ENCODE measurements at regions not wholly inside any gene's neighbourhood (a gene's known extent, or its start where the extent isn't known, plus 50 kb on each side); places are given as distances from the start of the nearest gene placed in this dataset.

DNA sequence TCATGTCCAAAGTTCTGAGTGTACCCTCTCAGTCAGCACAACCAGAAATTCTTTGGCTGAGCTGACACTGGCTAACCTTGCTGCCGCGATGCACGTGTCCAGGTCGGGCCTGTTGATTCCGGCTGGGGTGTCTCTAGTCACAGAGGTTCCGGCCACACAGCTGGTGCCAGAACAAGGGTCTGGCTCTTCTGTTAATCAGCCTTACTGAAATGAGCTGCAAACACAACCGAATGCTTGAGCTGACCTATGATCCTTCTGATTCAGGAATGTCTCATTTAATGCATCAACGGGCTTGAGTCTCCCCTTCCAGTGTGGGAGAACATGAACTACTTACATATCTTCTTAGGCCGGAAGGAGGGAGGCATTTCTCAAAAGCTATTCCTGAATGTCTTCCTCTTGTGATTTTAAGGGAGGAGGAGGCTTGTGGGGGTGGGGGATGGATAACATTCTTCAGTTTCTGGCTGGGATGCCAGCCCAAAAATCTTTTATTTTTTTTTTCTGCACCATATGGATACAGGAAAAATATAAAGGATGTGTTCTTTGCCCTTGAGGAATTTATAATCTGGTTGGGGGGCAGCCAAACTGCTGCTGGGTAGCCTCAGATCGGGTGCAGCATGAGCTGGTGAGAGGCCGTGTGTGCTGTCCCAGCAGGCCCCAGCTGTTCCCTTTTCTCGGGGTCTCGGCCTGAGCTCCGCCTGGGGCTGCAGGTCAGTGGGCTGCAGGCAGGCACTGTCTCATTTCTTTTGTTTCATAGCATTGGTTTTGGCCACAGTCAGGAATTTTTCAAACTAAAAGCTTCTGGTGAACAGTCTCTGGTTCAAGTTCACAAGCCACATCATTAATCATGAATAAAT is 319.1 kb upstream of the TBL1XR1 start:
- DNase-seq: no peak

DNA sequence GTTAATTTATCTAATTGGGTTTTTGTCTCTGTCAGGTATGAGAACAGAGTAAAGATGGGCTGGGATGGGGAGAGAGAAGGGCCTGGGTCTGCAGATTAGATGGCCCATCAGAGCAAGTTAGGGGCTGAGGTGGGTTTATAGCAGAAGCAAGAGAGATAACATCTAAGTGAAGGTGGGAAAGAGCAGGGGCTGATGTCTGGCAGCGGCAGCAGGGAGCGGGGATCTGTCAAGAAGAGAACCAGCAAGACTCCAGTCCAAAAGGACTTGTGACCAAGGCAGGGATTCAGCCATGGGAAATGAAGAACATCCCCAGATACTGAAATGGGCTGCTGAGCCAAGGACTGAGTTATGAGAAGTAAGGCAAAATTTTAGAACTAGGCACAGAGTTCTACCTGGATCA is 320.6 kb upstream of the TBL1XR1 start:
- no peak for DNase-seq

DNA sequence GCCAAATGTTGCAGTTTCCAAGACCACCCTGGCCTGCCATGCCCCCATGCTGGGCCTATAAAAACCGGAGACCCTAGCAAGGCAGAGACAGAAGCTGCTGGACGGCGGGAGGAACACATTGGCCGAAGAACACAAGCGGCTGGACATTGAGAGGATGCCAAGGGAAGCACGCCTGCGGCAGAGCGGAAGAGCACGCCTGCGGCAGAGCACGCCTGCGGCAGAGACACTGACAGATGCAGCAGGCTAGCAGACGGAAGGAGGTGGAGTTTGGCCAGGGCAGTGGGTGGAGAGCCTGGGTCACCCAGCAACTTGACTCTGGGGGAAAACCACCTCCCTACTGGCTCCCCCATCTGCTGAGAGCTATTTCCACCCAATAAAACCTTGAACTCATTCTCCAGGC is 322.3 kb upstream of the TBL1XR1 start:
- no peak for DNase-seq

DNA sequence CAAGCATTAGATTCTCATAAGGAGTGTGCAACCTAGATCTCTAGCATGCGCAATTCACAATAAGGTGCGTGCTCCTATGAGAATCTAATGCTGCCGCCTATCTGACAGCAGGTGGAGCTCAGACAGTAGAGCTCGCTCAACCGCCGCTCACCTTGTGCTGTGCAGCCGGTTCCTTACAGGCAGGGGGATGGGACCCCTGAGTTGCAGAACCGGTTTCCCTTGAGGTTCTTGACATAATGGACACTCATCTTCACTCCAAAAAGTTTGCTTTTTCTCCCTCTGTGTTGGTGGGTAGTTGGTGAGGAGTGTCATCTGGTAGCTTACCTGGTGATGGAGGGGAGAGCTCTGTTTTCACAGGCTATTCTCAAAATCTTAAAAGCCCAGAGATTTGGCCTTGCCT is 324.0 kb upstream of the TBL1XR1 start:
- no peak for DNase-seq

DNA sequence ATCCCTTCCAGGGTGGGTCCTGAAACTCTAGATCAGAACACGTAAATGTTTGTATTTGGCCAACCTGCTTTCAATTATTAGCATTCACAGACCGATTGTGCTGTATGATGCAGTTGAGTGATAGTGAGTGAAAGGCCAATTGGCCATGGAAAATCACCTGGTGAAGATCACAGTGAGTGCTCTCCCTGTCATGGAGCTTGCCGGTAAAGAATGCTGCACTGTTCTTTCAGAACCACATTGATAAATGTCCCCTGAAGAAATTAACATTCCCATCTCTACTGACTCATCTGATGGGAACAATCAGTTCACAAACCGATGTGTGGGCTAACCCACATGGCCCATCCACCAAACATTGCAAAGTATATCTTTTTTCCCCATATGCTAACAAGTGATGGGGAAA is 324.8 kb upstream of the TBL1XR1 start:
- DNase-seq: no peak

DNA sequence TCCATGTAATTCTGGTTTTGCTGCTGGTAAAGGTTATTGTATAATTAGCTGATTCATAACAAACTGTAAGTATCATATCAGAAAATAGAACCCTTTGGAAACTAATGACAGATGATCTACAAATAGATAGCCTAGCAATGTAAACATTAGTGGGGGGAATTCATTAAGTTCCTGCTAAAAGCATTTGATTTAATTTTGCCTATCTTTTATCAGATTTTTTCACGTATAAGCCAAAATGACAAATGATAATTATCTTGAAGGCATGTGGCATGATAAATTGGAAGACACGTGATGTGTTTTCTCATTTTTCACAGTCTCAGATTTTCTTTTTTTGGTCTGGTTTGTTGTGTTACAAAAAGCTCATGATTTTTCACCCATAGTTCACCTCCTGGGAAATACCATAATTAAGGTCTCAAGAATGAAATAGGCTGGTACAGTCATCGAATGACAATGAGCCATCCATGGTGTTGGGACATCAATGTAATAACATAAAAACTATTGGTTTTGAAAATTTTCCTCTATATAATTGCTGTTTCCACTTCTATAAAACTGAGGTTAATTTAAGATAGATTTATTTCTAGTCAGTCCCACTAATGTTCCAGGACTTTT is 325.9 kb upstream of the TBL1XR1 start:
- no peak for DNase-seq

DNA sequence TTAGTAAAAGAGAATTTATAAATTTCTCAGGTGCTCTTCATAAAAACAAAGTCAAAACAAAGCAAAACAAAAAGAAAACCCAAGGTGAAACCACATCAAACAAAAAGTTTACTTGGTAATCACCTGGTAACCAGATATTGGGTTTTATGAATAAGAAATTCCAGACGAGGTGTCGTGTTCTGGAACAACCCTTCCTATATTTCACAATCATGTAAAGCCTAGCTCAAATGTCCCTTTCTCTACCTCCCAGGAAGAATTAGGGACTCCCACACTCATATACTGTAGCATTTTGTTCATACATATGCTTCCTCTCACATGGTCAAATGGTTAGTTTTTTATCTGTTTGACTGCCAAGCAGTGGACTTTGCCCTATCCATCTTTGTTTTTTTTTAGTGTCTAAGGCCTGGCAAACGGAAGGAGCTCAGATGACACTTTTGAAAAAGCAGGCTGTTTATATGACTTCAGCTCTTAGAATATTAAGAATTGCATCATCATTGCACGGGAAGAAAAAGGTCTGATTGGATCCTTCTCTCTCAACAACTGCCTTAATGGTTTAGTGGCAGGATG is 326.7 kb upstream of the TBL1XR1 start:
- no peak for DNase-seq

DNA sequence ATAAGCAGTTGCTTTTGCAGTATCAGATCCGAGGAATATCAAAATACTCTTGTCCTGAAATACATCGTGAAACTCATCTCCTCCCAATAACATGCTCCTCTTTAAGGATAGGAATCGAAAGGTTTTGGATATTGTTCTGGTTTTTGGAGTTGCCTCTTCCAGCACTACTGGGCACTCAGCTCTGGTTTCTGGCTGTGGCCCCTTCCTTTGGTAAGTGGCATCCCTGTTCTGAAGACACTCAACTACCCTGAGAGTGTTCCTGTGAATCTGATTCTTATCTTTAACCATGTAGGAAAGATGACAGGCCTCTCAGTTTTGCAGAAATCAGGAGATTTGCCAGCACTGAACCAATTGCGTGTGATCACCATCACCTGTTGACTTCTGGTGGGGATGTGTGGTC is 327.5 kb upstream of the TBL1XR1 start:
- no peak for DNase-seq

DNA sequence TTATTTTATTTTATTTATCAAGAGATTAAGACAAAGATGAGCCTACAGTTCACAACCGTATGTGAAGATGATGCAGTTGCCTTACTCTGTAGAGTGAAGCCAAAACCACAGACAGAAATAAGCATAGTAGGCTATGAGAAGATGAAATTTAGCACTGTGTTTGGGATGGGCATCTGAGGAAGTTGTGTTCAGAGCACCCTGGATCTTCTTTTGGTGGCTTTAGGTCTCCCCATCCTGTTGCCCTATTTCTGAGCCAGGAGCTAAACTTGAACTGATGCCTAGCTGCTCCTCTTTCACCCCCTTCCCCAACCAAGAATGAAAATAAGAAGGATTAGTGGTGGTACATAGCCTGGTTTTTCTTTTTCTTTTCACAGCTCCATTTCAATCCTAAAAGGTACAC is 328.1 kb upstream of the TBL1XR1 start:
- DNase-seq: no peak

DNA sequence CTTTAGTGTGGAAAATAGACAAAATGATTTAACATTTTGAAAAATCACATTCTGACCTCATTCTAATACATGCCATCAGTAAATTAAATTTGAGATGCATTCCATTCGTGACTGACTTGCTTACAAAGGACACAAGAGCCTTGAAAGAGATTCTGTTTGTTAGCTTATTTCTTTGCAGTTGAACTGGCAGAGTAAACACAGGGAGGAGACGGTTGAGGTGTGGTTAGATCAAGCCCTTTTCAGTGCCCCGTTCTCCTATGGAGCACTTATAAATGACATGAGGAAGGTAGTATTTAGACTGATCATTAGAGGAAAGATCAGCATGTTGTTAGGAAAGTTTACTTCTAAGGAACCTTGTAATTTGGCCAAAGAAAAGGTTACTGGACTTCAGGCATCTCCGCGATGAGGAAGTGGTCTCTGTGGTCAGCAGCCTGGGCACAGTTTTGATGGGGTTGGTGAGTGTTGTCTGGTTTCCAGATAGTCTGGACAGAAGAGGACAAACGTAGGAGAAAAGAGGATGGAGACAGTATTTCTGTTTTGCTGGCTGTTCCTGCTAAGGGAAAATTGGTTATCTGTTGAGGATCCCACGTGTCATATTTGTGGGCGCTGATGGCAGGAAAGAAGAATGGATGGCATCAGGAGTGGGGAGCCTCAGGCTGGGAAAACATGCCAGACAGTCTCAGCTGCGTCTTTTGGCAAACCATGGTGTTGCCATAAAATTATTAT is 328.9 kb upstream of the TBL1XR1 start:
- no peak for DNase-seq

DNA sequence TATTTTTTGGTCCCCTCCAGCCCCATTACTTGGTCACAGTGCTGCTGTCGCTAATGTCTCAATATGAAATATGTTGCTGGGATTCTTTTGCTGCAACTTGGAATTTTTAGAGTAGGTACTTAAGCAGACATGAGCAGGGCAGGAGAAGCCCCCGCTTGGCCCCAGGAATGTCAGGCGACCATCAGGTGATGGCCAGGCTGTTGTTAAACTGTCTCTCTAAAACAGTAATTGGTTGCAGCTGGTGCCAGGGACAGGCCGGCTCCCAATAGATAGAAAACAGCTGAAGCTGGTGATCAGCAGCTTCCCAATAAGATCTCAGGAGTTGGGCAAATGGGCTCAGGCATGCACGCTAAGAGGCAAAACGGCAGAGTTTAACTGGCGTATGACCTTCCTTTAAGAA is 329.9 kb upstream of the TBL1XR1 start:
- no peak for DNase-seq

DNA sequence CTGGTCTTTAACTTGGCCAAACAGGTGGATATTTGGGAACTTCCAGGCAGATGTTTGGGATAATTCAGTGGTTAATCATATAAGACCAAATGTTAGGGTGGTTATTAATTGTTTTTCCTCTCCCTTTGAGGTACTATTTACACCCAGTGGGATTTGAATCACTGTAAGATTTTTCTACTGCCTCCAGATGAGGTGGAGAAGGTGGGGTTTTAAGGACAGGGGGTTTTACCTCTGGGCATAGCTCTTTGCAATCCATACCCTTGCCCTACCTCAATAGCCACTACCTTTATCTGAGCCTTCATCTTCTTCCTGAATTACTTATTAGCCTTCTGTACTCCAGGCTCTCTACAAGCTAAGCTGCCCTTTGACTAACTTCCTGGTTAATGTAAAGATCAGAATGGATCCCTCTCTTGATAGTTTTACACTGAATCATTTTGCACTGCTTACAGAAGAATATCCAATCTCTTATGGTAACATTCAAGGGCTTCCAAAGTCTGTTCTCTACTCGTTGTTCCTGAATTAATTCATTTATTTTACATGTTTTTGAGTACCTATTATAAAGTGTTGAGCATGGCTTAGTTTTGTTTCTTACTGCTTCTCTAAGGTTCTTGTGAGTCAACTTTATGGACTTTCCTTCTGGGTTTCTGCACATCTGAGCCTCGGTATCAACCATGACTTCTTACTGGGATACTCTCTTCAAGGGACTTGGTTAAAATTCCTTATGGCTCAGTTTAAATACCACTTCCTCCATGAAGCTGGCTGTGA is 331.2 kb upstream of the TBL1XR1 start:
- DNase-seq: no peak

DNA sequence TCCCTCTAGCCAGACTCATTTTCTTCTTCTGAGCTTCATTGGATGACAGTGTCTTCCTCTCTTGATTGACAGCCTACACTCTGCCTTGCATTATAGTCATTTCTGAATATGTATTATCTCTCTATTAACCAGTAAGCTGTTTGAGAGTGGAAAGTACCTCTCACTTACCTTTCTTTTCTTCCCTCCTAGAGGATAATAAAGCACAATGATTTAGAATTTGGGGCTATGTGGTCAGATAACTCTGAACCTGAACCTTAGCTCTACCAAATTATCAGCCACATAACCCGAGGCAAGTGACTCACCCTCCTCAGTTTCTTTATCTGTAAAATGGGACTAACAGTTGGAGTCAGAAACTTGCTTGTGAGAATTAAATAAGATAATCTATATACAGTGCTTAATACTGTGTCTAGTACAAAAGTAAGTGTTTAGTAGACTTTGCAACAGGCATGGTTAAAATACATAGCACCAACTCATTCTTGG is 331.8 kb upstream of the TBL1XR1 start:
- no peak for DNase-seq

DNA sequence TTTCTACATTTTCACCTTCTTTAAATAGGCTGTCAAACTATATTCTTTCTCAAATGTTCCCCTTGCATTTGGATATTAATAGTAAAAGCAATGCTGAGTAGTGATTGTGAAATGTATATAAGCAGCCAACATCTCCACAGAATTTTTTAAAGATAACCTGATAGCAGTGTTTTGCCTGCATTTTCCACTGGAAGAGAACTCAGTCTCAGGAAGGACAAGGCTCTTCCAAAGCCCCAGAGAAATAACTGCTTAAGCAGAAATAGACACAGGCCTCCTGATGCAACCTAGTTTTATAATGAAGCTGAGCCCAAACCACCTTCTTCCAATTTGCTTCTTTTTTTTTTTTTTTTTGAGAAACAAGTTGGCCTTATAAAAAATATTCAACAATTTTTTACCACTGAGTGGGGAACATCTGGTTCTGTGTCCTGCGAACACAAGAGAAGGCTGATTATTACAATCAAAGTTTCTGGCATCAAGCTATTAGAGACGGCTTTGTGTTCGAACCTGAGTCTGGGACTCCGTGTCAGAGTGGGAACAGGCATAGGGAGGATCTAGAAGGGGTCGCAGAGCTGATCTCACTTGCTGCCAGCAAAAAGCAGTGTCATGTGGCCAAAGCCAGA is 332.5 kb upstream of the TBL1XR1 start:
- DNase-seq: no peak

DNA sequence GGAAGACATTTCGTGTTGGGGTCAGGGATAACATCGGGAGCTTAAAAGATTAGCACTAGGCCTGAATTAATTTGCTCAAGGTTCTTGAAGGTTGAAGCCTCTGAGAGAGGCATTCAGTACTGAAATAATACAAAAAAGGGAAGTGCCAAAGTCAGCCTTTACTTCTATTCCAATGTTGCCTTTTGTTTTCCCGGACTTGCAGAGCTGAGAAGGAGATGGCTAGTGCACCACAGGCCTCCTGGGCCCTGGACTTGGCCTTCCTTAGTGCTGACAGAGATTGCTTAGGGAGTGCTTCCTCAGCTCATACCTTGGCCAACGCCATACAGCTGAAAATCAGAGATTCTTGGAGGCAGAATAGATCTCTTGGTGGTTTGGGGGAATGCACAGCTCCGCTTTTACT is 333.6 kb upstream of the TBL1XR1 start:
- no peak for DNase-seq

DNA sequence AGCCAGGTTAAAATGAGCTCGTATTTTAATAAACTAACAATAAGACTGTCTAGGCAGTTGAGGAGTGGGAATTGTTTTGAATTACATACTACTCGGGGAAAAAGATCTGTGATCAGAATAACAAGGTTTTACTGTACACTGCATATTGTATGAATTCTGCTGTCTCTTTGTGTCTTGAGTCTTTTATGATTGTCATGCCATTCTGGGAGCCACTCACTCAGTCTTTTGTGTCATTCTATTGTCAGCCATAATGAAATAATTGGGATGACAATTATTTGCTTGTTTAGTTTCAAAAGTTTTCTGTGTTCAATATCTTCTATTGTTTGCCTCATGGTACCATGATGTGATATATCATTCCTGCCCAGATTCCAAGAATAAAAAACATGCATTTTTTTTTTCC is 339.6 kb upstream of the TBL1XR1 start:
- DNase-seq: no peak

DNA sequence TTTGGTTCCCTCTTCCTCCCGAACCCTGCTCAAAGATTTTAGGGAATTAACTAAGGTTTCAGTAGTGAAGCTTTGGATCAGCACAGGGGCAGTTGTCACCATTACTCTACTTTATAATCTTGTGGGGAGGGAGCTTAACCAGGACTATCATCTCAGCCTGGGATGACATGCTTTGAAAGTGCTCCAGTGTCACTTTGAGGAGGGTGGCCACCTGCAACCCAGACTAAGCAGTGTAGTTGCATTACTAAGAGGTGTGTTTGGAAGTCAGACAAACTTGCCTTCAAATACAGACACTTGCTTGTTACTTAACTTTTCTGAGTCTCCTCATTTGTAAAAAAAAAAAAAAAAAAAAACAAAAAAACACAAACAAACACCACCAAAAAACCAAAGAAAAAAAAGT is 340.3 kb upstream of the TBL1XR1 start:
- DNase-seq: no peak

DNA sequence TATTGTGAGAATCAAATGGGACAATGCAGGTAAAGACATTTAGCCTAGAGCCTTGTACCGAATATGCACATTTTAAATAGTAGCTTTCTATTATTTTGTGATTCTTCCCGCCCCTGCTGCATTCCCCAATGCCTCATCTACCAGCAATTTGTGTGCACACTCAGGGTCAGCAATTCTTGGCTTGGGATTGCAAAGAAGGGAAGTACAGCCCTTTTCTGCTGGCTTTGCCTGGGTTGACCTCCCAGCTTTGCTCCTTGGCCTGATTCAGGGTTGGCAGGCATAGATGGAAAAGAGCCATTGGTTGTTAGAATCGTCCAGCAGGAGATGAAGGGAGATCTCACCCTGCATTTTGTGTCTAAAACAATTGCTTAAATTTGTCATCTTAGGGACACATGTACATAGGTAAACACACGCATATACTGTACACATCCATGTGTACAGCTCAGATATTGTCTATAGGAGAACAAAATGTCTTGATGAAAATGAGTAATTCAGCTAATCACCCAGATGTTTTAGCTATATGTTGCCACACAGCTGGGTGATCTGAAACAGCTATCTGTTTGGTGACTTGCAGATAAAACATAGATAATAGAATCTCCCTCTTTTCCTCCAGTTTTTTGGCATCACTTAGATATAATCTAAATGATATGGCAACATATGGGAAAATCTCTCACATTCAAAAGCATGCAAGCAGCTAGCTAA is 340.9 kb upstream of the TBL1XR1 start:
- no peak for DNase-seq

DNA sequence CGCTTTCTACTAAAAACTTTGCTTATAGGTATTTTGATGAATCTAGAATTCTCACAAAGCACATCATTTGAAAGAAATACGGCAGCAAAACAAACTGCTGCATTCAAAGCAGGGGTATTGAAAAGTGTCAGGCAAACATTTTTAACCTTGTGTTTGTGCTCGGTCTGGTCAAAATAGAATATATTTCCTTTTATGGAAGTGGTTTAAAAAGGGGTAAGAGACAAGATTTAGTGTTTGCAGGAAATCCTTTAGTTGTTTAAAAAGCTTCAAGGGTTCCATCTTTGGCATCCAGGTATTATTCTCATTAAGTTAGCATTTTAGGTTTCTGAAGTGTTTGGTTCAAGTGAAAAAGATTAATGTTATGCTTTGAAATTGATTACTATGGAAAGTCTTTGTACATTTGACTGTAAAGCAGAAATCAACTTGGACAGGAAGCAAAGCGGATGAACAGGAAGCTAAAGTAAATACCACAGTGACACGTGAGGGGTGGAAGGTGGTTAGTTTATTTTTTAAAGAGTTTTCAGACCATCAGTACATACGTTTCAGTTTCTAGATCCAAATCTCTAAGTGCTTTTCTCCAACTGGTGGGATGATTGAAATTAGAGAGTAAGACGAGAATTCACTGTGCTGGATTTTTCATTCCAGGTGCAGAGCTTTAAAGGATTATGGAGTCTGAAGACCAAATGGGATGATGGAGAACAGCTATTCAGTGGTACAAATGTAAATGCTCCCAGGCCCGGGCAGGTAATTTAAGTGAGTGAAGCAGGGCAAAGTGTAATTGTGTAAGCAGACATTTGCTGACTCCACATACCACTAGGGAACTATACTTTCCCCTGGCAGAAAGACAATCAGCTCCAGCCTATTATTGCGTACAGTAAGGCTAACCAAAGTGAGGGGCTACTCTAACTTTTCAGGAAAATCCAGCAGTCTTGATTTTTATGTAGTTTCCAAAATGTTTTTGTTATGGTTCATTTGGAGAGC is 341.8 kb upstream of the TBL1XR1 start:
- no peak for DNase-seq

DNA sequence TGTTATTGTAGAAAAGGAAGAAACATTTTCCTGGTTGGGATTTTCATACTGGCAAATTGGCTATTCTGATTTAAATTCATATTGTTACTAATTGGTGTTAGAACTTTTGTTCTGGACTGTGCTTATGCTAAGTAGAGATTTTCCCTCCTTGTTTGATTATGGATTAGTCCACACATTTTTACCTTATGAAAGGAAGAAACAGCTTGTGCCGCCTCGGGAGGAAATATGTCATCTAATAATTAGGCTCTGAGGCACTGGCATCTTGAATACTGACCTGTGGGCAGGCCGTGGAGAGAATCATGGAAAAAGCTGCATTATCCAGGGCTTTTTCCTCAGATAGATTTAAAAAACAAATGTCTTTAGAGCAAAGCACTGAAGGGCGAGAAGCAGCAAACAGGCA is 344.3 kb upstream of the TBL1XR1 start:
- no peak for DNase-seq
